ENCODE measurements at regions not wholly inside any gene's neighbourhood (a gene's known extent, or its start where the extent isn't known, plus 50 kb on each side); places are given as distances from the start of the nearest gene placed in this dataset.

GRCh38 chr9:109653470-109653869 lies 126.5 kb upstream of the PALM2AKAP2 start:
- no peak for TF ChIP-seq POU6F1 (CRISPR knock-in tag; IDR thresholded peaks at IDR 0.05; ENCODE audit: borderline replicate concordance, low read depth)
- TF ChIP-seq ZNF565 (CRISPR knock-in tag; conservative IDR thresholded peaks at IDR 0.05; ENCODE audit: low read depth): no peak
- TF ChIP-seq PATZ1 (CRISPR knock-in tag; IDR thresholded peaks at IDR 0.05; ENCODE audit: borderline replicate concordance): no peak
- TF ChIP-seq RARB (CRISPR knock-in tag; IDR thresholded peaks at IDR 0.05): no peak
- no peak for TF ChIP-seq CREB5 (CRISPR knock-in tag; IDR thresholded peaks at IDR 0.05; ENCODE audit: low read depth)
- no peak for TF ChIP-seq GLIS3 (CRISPR knock-in tag; IDR thresholded peaks at IDR 0.05)
- TF ChIP-seq ESRRG (CRISPR knock-in tag; IDR thresholded peaks at IDR 0.05): no peak
- TF ChIP-seq CSRNP3 (CRISPR knock-in tag; IDR thresholded peaks at IDR 0.05): no peak
- no peak for TF ChIP-seq OSR1 (CRISPR knock-in tag; IDR thresholded peaks at IDR 0.05)
- TF ChIP-seq PPARA (CRISPR knock-in tag; IDR thresholded peaks at IDR 0.05; ENCODE audit: borderline replicate concordance): no peak
- no peak for TF ChIP-seq ARNTL (CRISPR knock-in tag; IDR thresholded peaks at IDR 0.05; ENCODE audit: borderline replicate concordance, low read depth)

Data from SK-N-SH treated with all-trans-retinoic acid at 6 μM for 48 hours (cell line).